CD4-positive, alpha-beta memory T cell (primary cell): ENCODE measurements at regions not wholly inside any gene's neighbourhood (a gene's known extent, or its start where the extent isn't known, plus 50 kb on each side); places are given as distances from the start of the nearest gene placed in this dataset.
"Not testable (repeated sequence)": the region's sequence is repeated elsewhere in the genome, so short reads cannot be mapped to it uniquely, and the experiment has no call there.

Experiments
- CTCF ChIA-PET: fragments of 350-600 bp; sonication (Branson Sonifier 250); formaldehyde crosslinking; loops from one replicate; lab custom pipeline; 2021; ENCODE audit warnings: inconsistent platforms; ENCODE audit not compliant: partially characterized antibody; lab: Charles Lee
- POLR2A ChIA-PET: fragments of 350-600 bp; sonication (Branson Sonifier 250); formaldehyde crosslinking; loops from one replicate; lab custom pipeline; 2021; ENCODE audit not compliant: partially characterized antibody; lab: Charles Lee
- DNase-seq, 5 donors: peaks; one replicate each; pipeline versions ENCODE4 v3.0.0 to v3.0.0-alpha.2; 2020 to 2022; ENCODE audit warnings: mixed read lengths in 1 of 5
- H3K27ac ChIP-seq: one replicate; pipeline ENCODE4 v1.7.0; 2013; ENCODE audit warnings: low read depth, low read length
- H3K27me3 ChIP-seq: 2 replicates; pipeline ENCODE4 v1.7.0; 2013; ENCODE audit warnings: mild to moderate bottlenecking, low read length, moderate library complexity; ENCODE audit not compliant: insufficient read depth
- H3K36me3 ChIP-seq: 2 replicates; pipeline ENCODE4 v1.7.0; 2013; ENCODE audit warnings: mild to moderate bottlenecking, low read length, moderate library complexity; ENCODE audit not compliant: insufficient read depth
- H3K4me1 ChIP-seq: 2 replicates; pipeline ENCODE4 v1.7.0; 2013; ENCODE audit warnings: mild to moderate bottlenecking, low read length, moderate library complexity; ENCODE audit not compliant: insufficient read depth
- H3K4me3 ChIP-seq, 2 donors: one replicate each; pipeline ENCODE4 v1.7.0; 2013; ENCODE audit warnings: low read length in 2 of 2, mild to moderate bottlenecking in 1 of 2
- H3K9me3 ChIP-seq, 2 donors: one replicate each; pipeline ENCODE4 v1.7.0; 2013; ENCODE audit warnings: low read length in 2 of 2, control low read depth in 1 of 2; ENCODE audit not compliant: control insufficient read depth in 1 of 2
- H3K27ac Mint-ChIP-seq, 7 donors: one replicate each; pipeline ENCODE4 v1.8.0; 2020 to 2021; ENCODE audit warnings: mixed read lengths in 7 of 7, mild to moderate bottlenecking in 6 of 7, inconsistent platforms in 3 of 7, moderate library complexity in 3 of 7
- H3K27me3 Mint-ChIP-seq, 2 donors: one replicate each; pipeline ENCODE4 v1.8.0; 2020 to 2021; ENCODE audit warnings: mixed read lengths in 2 of 2
- H3K36me3 Mint-ChIP-seq, 2 donors: one replicate each; pipeline ENCODE4 v1.8.0; 2020 to 2021; ENCODE audit warnings: mixed read lengths in 2 of 2, inconsistent platforms in 1 of 2, mild to moderate bottlenecking in 1 of 2
- H3K4me1 Mint-ChIP-seq, 4 donors: one replicate each; pipeline ENCODE4 v1.8.0; 2020 to 2021; ENCODE audit warnings: mixed read lengths in 4 of 4, mild to moderate bottlenecking in 1 of 4
- H3K4me3 Mint-ChIP-seq, 8 donors: one replicate each; pipeline ENCODE4 v1.8.0; 2020 to 2021; ENCODE audit warnings: mixed read lengths in 8 of 8, mild to moderate bottlenecking in 7 of 8, moderate library complexity in 6 of 8, inconsistent platforms in 3 of 8
- H3K9me3 Mint-ChIP-seq, 8 donors: one replicate each; pipeline ENCODE4 v1.8.0; 2020 to 2021; ENCODE audit warnings: mixed read lengths in 8 of 8, mild to moderate bottlenecking in 5 of 8, inconsistent platforms in 3 of 8, moderate library complexity in 1 of 8
- intact Hi-C: fragments of 100-400 bp; cut with micrococcal nuclease; formaldehyde crosslinking; loops from one replicate; pipeline ENCODE4 v1.15.1; 2023

- ChIA-PET POLR2A (no interaction called here), CTCF (no interaction called here)
- Mint-ChIP-seq H3K4me1 (no peaks in the 10 kb centered on the region), H3K27ac (no peak overlapping the region), H3K27me3 (peaks cover 2 to 8% of the 10 kb centered on the region in 2 donors), H3K9me3 (peaks cover 2 to 7% (median 4%) of the 10 kb centered on the region in 8 donors), H3K4me3 (no peak overlapping the region), H3K36me3 (no peaks in the 10 kb centered on the region)
- H3K4me3 ChIP-seq = no peak overlapping the region
- no peaks in the 10 kb centered on the region for H3K36me3 ChIP-seq
- H3K27ac ChIP-seq = no peak overlapping the region
- H3K27me3 ChIP-seq = no peaks in the 10 kb centered on the region
- no peak for DNase-seq
- H3K9me3 ChIP-seq = no peaks in the 10 kb centered on the region
- H3K4me1 ChIP-seq = no peaks in the 10 kb centered on the region
- intact Hi-C loops = no loop called here
Observed at GRCh38 chr7:4361774-4362173, 320.3 kb upstream of the FOXK1 start.

GRCh38 chr7:4383584-4383983 is 298.5 kb upstream of the FOXK1 start:
- intact Hi-C loops = no loop called here
- peaks cover 3 to 5% of the 10 kb centered on the region in 2 donors for H3K27me3 Mint-ChIP-seq
- Histone ChIP-seq H3K4me1 (no peaks in the 10 kb centered on the region), H3K36me3 (no peaks in the 10 kb centered on the region), H3K9me3 (no peaks in the 10 kb centered on the region), H3K27me3 (no peaks in the 10 kb centered on the region), H3K27ac (no peak overlapping the region), H3K4me3 (no peak overlapping the region)
- H3K4me1 Mint-ChIP-seq = no peaks in the 10 kb centered on the region
- peaks cover 3 to 13% (median 7%) of the 10 kb centered on the region in 8 donors for H3K9me3 Mint-ChIP-seq
- H3K4me3 Mint-ChIP-seq = no peak overlapping the region
- ChIA-PET POLR2A (no interaction called here), CTCF (no interaction called here)
- no peaks in the 10 kb centered on the region for H3K36me3 Mint-ChIP-seq
- DNase-seq = no peak
- no peak overlapping the region for H3K27ac Mint-ChIP-seq

DNA sequence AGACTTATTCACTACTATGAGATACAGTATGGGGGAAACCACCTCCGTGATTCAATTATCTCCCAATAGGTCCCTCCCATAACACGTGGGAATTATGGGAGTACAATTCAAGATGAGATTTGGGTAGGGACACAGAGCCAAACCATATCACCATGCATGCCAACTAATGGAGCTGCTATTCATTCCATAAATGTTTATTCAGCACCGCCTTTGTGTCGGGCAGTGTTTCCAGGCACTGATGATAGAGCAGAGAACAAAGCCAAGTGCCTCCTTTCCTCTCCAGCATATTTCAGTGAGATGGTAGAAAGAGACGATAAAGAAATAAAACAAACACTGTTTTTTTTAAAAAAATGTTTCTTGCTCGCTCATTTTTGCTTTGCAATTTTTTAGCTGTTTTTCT is 295.9 kb upstream of the FOXK1 start:
- H3K4me1 Mint-ChIP-seq = no peaks in the 10 kb centered on the region
- POLR2A ChIA-PET = no interaction called here
- H3K9me3 ChIP-seq = no peaks in the 10 kb centered on the region
- H3K27me3 Mint-ChIP-seq = peaks cover 5% of the 10 kb centered on the region in 2 donors
- CTCF ChIA-PET = no interaction called here
- H3K36me3 ChIP-seq = no peaks in the 10 kb centered on the region
- intact Hi-C loops = no loop called here
- no peak for DNase-seq
- no peak overlapping the region for H3K27ac Mint-ChIP-seq
- H3K27me3 ChIP-seq = no peaks in the 10 kb centered on the region
- H3K4me3 ChIP-seq = no peak overlapping the region
- no peak overlapping the region for H3K4me3 Mint-ChIP-seq
- H3K9me3 Mint-ChIP-seq = peaks cover 2 to 11% (median 7%) of the 10 kb centered on the region in 8 donors
- no peaks in the 10 kb centered on the region for H3K4me1 ChIP-seq
- H3K36me3 Mint-ChIP-seq = peaks cover 0 to 4% of the 10 kb centered on the region in 2 donors
- H3K27ac ChIP-seq = no peak overlapping the region

GRCh38 chr7:4391103-4391502 is 291.0 kb upstream of the FOXK1 start:
- H3K27ac ChIP-seq, H3K4me3 ChIP-seq, H3K4me1 Mint-ChIP-seq, H3K4me1 ChIP-seq, H3K9me3 ChIP-seq, intact Hi-C loops, H3K36me3 ChIP-seq, POLR2A ChIA-PET, DNase-seq, CTCF ChIA-PET, H3K36me3 Mint-ChIP-seq, H3K27me3 ChIP-seq, H3K4me3 Mint-ChIP-seq, H3K27me3 Mint-ChIP-seq, H3K27ac Mint-ChIP-seq: not testable (repeated sequence)
- H3K9me3 Mint-ChIP-seq = peaks cover 2 to 23% (median 9%) of the 10 kb centered on the region in 8 donors

GRCh38 chr7:4394736-4395135 is 287.4 kb upstream of the FOXK1 start:
- Mint-ChIP-seq H3K36me3 (peaks cover 0 to 4% of the 10 kb centered on the region in 2 donors), H3K27me3 (peaks cover 4 to 5% of the 10 kb centered on the region in 2 donors), H3K27ac (no peak overlapping the region), H3K4me3 (no peak overlapping the region), H3K9me3 (peaks cover 0 to 14% (median 6%) of the 10 kb centered on the region in 8 donors), H3K4me1 (no peaks in the 10 kb centered on the region)
- ChIA-PET POLR2A (no interaction called here), CTCF (no interaction called here)
- Histone ChIP-seq H3K27ac (no peak overlapping the region), H3K27me3 (no peaks in the 10 kb centered on the region), H3K4me3 (no peak overlapping the region), H3K9me3 (no peaks in the 10 kb centered on the region), H3K36me3 (no peaks in the 10 kb centered on the region), H3K4me1 (no peaks in the 10 kb centered on the region)
- no peak for DNase-seq
- intact Hi-C loops = no loop called here

DNA sequence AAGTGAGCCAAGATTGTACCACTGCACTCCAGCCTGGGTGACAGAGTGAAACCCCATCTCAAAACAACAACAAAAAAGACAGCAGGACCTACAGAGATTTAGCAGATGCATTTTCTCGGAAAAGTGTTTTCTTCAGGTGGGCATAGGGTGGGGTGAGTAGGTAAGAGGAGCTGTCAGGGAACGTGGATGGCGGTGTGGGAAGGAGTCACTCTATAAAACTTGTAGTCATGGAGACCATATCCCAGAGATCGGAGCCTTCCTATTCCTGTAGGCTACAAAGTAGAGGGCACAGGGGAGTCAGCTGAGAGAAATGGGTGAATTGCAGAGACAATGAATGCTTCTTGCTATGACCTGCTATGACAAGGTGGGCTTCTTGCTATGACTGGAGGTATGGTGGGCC is 283.0 kb upstream of the FOXK1 start:
- H3K27me3 ChIP-seq = no peaks in the 10 kb centered on the region
- Mint-ChIP-seq H3K27ac (no peak overlapping the region), H3K9me3 (peaks cover 0 to 18% (median 4%) of the 10 kb centered on the region in 8 donors), H3K27me3 (peaks cover 2 to 3% of the 10 kb centered on the region in 2 donors), H3K36me3 (no peaks in the 10 kb centered on the region), H3K4me1 (no peaks in the 10 kb centered on the region), H3K4me3 (no peak overlapping the region)
- H3K36me3 ChIP-seq = no peaks in the 10 kb centered on the region
- ChIA-PET CTCF (no interaction called here), POLR2A (no interaction called here)
- H3K4me1 ChIP-seq = no peaks in the 10 kb centered on the region
- intact Hi-C loops = no loop called here
- H3K9me3 ChIP-seq = no peaks in the 10 kb centered on the region
- no peak for DNase-seq
- no peak overlapping the region for H3K27ac ChIP-seq
- H3K4me3 ChIP-seq = no peak overlapping the region

GRCh38 chr7:4399596-4399995 is 282.5 kb upstream of the FOXK1 start:
- ChIA-PET CTCF (no interaction called here), POLR2A (no interaction called here)
- no peaks in the 10 kb centered on the region for H3K4me1 ChIP-seq
- peak overlapping the region in 1 of 7 donors; percentile 48 for H3K27ac Mint-ChIP-seq
- no peak overlapping the region for H3K4me3 Mint-ChIP-seq
- H3K27me3 Mint-ChIP-seq = peaks cover 3 to 6% of the 10 kb centered on the region in 2 donors
- no peaks in the 10 kb centered on the region for H3K36me3 Mint-ChIP-seq
- no peaks in the 10 kb centered on the region for H3K4me1 Mint-ChIP-seq
- H3K4me3 ChIP-seq = no peak overlapping the region
- H3K36me3 ChIP-seq = no peaks in the 10 kb centered on the region
- DNase-seq = no peak
- H3K9me3 Mint-ChIP-seq = peaks cover 0 to 18% (median 6%) of the 10 kb centered on the region in 8 donors
- intact Hi-C loops = no loop called here
- H3K27ac ChIP-seq = no peak overlapping the region
- H3K9me3 ChIP-seq = no peaks in the 10 kb centered on the region
- no peaks in the 10 kb centered on the region for H3K27me3 ChIP-seq
